ENCODE measurements at regions not wholly inside any gene's neighbourhood (a gene's known extent, or its start where the extent isn't known, plus 50 kb on each side); places are given as distances from the start of the nearest gene placed in this dataset.
A peak's percentile ranks its signal among the peaks of the same experiment; 100 is the strongest.
"Not testable (repeated sequence)": the region's sequence is repeated elsewhere in the genome, so short reads cannot be mapped to it uniquely, and the experiment has no call there.

DNA sequence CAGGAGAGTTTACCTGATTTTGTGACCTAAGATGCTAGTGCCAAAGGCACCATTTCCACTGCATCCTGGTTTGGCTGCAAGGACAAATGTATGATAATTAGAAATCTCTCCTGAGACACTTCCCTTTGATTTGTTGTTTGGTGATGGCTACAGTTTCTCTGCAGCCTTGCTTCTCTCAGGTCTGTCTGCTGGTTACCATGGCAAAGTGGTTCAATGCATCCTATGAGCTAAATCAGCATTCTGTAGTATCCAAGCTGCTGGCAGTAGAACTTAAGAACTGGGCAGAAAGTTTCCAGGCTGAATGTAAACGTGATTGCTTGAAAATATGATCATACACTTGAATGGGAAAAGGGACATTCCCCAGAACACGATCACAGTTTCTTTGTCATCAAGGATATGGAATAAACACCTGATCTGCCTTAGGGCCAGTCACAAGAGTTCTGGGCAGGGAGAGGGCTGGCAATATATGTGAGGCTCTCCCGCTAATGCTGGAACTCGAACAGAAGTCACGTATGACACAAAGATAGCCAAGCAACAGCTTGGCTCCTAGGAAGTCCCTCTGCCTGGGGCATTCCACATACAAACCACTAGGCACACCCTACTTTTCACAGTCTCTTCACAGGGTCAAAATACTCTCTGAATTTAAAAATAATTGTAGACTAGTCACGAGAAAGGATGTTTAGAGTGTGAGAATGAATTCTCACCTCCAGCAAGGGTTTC is 138.1 kb upstream of the GRAMD2B start:
- TF ChIP-seq, protein P1, sequence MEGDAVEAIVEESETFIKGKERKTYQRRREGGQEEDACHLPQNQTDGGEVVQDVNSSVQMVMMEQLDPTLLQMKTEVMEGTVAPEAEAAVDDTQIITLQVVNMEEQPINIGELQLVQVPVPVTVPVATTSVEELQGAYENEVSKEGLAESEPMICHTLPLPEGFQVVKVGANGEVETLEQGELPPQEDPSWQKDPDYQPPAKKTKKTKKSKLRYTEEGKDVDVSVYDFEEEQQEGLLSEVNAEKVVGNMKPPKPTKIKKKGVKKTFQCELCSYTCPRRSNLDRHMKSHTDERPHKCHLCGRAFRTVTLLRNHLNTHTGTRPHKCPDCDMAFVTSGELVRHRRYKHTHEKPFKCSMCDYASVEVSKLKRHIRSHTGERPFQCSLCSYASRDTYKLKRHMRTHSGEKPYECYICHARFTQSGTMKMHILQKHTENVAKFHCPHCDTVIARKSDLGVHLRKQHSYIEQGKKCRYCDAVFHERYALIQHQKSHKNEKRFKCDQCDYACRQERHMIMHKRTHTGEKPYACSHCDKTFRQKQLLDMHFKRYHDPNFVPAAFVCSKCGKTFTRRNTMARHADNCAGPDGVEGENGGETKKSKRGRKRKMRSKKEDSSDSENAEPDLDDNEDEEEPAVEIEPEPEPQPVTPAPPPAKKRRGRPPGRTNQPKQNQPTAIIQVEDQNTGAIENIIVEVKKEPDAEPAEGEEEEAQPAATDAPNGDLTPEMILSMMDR (IDR thresholded peaks at IDR 0.05; ENCODE audit: insufficient read depth, low read length, poor library complexity, severe bottlenecking): no peak
- Histone ChIP-seq H3K4me3 (ENCODE audit: low read depth, low read length) (no peak overlapping the region), H3K36me3 (ENCODE audit: control insufficient read depth, insufficient read depth, low read length) (no peaks in the 10 kb centered on the region), H3K27me3 (ENCODE audit: control insufficient read depth, insufficient read depth, low read length) (no peaks in the 10 kb centered on the region)
- DNase-seq (ENCODE audit: low read depth): no peak

DNA sequence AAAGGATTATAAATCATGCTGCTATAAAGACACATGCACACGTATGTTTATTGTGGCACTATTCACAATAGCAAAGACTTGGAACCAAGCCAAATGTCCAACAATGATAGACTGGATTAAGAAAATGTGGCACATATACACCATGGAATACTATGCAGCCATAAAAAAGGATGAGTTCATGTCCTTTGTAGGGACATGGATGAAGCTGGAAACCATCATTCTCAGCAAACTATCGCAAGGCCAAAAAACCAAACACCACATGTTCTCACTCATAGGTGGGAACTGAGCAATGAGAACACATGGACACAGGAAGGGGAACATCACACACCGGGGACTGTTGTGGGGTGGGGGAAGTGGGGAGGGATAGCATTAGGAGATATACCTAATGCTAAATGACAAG is 127.1 kb upstream of the GRAMD2B start:
- H3K4me3 ChIP-seq (ENCODE audit: low read depth, low read length); DNase-seq (ENCODE audit: low read depth); H3K27me3 ChIP-seq (ENCODE audit: control insufficient read depth, insufficient read depth, low read length); H3K36me3 ChIP-seq (ENCODE audit: control insufficient read depth, insufficient read depth, low read length): not testable (repeated sequence)

DNA sequence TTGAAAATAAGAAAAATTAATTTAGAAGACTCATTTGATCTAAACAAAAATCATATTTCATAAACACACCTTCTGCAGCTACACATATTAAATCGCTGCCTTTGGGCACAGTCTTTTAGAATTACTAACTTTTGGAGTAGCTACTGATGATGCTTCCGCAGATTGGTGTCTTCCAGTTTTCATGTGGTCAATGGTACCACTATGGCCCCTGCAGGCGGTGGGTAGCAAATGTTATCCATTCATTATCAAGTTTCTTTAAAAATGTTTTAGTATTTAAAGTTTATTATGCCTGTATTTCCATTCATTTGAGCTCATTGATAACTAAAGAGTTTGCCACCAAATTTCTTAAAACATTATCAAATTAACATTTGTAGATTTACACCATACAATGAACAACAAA is 122.9 kb upstream of the GRAMD2B start:
- no peaks in the 10 kb centered on the region for H3K27me3 ChIP-seq (ENCODE audit: control insufficient read depth, insufficient read depth, low read length)
- TF ChIP-seq, protein P1 (IDR thresholded peaks at IDR 0.05; ENCODE audit: insufficient read depth, low read length, poor library complexity, severe bottlenecking): peak; percentile 1
- H3K4me3 ChIP-seq (ENCODE audit: low read depth, low read length): no peak overlapping the region
- H3K36me3 ChIP-seq (ENCODE audit: control insufficient read depth, insufficient read depth, low read length): no peaks in the 10 kb centered on the region
- DNase-seq (ENCODE audit: low read depth): no peak

DNA sequence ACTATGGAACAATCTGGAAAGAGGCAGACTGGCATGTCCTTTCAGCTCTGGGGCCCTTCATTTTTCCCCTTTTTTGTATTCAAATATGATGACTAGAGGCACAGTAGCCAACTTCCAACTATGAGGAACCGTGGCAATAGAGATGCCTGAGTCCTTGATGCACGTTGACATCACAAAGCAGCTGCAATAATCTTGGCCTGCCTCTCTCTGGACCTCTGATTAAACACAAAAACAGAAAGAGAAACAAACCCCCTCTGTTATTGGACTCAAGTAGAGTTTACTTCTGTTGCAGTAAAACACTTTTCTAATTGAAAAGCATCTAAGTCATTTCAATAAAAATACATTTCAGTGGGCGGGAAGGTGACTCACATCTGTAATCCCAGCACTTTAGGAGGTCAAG is 122.2 kb upstream of the GRAMD2B start:
- H3K36me3 ChIP-seq (ENCODE audit: control insufficient read depth, insufficient read depth, low read length): no peaks in the 10 kb centered on the region
- H3K27me3 ChIP-seq (ENCODE audit: control insufficient read depth, insufficient read depth, low read length): no peaks in the 10 kb centered on the region
- DNase-seq (ENCODE audit: low read depth): no peak
- TF ChIP-seq, protein P1 (IDR thresholded peaks at IDR 0.05; ENCODE audit: insufficient read depth, low read length, poor library complexity, severe bottlenecking): no peak
- no peak overlapping the region for H3K4me3 ChIP-seq (ENCODE audit: low read depth, low read length)

DNA sequence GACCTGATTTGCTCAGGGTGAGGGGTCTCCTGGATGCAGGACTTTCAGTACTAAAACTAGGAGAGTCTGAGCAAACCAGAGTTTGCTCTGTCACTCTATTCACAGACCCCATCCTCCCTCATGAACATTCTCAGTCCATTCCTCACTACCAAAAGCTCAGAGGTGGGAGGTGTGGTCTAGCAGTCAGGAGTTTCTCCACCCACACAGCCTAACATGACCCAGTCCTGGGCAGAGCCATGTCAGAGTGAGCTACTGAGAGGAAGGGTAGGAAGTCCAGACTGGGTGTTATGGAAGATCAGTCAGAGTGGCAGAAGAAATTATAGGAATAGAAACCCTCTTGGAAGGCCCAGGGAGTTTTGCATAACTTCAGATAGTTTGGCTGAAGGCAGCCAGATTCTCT is 113.3 kb upstream of the GRAMD2B start:
- no peak for DNase-seq (ENCODE audit: low read depth)
- H3K36me3 ChIP-seq (ENCODE audit: control insufficient read depth, insufficient read depth, low read length): no peaks in the 10 kb centered on the region
- no peak overlapping the region for H3K4me3 ChIP-seq (ENCODE audit: low read depth, low read length)
- TF ChIP-seq, protein P1 (IDR thresholded peaks at IDR 0.05; ENCODE audit: insufficient read depth, low read length, poor library complexity, severe bottlenecking): no peak
- no peaks in the 10 kb centered on the region for H3K27me3 ChIP-seq (ENCODE audit: control insufficient read depth, insufficient read depth, low read length)

DNA sequence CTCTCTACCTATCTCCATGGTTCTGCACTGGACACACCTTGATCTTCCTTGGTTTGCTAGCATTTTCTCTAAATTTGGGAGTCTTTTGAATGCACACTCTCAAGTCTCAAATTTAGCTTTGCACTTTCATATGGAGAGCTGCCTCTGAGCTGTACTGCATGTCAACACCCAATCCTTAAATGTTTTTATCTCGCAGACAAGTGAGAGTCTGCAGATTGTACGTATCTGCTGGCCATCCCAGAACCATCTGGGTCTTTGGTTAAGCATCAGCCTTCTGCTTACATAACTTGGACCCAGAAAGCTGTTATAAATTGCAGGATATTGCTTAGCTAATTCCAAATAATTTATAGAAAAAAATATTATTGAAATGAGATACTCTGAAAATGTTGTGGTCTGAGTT is 111.4 kb upstream of the GRAMD2B start:
- Histone ChIP-seq H3K4me3 (ENCODE audit: low read depth, low read length) (no peak overlapping the region), H3K36me3 (ENCODE audit: control insufficient read depth, insufficient read depth, low read length) (no peaks in the 10 kb centered on the region), H3K27me3 (ENCODE audit: control insufficient read depth, insufficient read depth, low read length) (no peaks in the 10 kb centered on the region)
- TF ChIP-seq, protein P1 (IDR thresholded peaks at IDR 0.05; ENCODE audit: insufficient read depth, low read length, poor library complexity, severe bottlenecking): no peak
- DNase-seq (ENCODE audit: low read depth): no peak

Data from kidney epithelial cell (primary cell).